Stimulated activated CD8-positive, alpha-beta memory T cell treated with anti-CD3 and anti-CD28 coated beads, Interleukin-7, amount 100 ng/mL, for 1 hour (primary cell): ENCODE measurements at regions not wholly inside any gene's neighbourhood (a gene's known extent, or its start where the extent isn't known, plus 50 kb on each side); places are given as distances from the start of the nearest gene placed in this dataset.

Experiments used
- DNase-seq, 2 donors: peaks; one replicate each; pipeline ENCODE4 v3.0.0-alpha.2; 2020; ENCODE audit warnings: low read depth in 2 of 2

DNA sequence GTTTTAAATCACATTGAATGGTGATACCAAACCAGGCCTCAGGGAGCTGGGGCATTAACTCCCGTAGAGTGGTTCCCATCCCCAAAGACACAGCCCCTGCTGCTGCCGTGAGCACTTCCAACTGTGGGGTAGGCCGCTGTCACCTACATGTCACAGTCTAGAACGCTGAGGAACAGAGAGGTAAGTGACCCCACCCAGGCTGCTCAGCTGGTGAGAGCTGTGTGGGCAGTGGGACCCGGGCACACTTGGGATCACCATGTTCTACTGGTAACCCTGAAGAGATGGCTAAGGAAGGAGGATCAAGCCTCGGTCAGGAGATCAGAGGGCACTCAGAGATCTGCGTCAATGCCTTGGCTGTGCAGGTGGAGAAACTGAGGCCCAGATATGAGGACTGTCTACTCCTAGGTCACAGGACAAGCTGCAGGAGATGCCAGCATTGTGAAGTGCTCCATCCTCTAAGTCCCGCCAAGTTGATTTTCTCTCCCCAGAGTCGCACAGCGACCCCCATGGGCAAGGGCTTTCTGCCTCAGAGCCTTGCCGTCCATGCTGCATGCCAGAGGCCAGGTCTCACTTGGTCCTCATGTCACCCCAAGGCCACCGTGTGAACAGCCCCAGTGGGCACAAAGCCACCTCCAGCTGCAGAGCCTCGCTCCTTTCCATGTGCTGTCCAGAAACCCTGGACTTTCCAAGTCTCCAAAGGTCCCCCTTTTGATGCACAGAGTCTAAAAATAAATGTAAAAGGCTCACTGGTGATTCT, 144.2 kb upstream of the OTOS start:
- DNase-seq: no peak

DNA sequence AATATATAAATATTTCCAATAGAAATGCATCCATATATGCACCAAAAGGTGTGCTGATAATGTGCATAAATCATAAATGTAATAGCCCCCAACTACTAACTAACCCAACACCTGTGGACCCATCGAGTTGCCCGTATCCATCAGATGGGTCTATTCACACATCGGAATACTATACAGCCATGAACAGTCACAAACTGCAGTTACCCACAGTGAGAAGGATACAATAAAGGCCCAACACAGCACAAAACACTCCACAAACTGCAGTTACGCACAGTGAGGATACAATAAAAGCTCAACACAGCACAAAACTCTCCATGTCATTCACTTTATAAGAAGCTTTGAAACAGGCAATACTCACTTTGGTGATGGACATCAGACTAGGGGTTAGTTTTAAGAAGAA, 145.3 kb upstream of the OTOS start:
- no peak for DNase-seq

DNA sequence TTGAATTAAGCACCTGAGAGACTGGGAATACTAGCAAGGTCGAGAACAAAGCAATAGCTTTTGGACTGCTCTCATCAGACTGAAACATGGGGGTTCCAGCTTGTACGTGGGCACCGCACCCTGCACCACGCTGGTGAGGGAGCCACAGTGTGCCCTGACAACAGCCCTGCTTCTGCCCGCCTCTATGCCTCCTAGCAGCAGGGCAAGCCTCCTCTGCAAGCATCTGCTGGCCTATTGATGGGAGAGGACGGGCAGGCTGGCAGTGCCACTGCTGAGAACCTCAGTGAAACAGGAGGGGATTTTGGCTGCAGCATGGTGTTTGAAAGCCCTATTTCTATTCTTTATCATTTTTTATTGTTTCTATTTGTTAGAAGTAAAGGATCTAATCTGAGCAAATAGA, 146.1 kb upstream of the OTOS start:
- DNase-seq: no peak

DNA sequence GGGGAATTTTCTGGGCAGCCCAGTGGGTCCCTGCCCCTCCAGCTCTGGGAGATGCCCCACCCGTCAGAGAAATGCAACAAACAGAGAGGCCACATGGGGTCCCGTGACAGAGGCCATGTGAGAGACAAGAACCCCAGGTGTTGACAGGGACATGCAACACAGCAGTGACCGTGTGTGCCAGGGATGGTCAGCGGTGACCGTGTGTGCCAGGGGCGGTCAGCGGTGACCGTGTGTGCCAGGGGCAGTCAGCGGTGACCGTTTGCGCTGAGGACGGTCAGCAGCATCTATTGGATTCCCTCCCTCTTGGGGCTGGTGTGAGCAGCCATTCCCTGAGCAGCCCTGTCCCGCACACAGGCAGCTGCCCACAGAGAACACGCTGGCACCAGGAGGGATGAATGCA, 146.6 kb upstream of the OTOS start:
- no peak for DNase-seq

DNA sequence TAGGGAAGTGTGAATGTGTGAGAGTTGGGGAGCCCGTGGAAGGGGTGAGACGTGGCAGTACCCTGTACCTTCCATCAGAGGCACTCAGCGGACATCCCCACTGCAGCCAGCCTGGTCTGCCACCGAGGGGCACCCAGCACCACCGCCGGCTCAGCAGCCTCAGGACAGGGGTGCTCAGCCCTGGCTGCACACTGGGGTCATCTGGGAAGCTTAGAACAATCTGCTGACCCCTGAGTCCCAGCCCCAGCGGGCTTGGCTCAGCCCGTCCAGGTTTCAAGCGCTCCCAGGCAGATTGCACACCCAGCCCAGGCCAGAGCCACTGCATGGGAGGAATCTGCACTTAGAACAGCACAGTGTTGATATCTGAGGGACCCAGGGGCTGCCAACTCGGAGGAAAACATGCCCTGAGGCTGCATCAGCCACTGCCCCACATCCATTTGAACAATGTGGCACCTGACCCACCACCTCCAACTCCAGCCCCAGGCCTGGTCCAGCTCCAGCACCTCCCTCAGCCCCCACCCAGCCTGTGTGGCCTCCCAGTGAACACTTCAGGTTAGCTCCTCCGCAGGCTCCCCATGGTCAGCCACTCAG, 147.1 kb upstream of the OTOS start:
- no peak for DNase-seq

DNA sequence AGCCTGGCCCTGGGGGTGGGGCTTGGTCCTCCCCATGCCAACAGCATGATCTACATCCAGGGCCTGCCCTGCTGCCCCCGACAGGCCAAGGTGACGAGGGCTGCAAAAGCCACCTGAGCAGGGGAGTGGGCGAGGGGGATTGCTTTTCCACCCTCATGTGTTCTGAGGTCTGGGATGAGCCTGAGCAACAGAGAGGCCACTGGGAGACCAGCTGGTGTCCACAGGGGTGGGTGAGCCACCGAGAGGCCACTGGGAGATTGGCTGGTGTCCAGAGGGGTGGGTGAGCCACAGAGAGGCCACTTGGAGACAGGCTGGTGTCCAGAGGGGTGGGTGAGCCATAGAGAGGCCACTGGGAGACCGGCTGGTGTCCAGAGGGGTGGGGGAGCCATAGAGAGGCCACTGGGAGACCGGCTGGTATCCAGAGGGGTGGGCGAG, 147.4 kb upstream of the GPC1 start:
- DNase-seq: no peak

DNA sequence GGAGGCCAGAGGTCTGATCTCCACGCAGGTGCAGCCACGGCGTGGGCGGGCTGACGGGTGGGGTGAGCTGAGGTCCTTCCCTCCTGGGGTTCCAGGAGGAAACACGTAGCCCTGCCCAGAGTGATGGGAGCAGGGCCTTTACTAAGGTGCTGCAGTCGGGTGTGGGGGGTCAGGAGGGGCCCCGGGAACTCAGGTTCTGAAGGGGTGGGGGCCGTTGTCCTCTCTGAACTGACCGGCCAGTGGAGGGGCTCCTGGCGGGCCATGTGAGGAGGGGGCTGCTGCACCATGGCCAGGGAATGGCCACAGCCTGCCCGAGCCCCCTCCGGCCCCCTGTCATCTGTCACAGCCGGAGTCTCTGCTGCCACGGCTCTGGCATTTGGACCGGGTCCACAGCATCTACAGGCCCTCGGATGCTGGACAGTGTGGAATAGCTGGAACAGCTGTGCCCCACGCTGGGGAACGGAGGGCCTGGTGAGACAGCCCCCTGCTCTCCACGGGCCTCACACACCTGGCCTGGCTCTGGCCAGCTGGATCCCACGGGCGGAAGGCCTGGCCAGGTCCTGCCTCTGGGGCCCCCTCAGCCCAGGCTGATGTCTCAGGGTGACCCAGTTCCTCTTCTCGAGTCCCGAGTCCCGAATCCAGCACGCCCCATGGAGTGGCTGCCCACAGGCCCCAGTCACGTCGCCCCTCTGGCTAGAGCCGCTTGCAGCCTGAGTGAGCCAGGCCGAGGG, 145.6 kb upstream of the GPC1 start:
- no peak for DNase-seq

DNA sequence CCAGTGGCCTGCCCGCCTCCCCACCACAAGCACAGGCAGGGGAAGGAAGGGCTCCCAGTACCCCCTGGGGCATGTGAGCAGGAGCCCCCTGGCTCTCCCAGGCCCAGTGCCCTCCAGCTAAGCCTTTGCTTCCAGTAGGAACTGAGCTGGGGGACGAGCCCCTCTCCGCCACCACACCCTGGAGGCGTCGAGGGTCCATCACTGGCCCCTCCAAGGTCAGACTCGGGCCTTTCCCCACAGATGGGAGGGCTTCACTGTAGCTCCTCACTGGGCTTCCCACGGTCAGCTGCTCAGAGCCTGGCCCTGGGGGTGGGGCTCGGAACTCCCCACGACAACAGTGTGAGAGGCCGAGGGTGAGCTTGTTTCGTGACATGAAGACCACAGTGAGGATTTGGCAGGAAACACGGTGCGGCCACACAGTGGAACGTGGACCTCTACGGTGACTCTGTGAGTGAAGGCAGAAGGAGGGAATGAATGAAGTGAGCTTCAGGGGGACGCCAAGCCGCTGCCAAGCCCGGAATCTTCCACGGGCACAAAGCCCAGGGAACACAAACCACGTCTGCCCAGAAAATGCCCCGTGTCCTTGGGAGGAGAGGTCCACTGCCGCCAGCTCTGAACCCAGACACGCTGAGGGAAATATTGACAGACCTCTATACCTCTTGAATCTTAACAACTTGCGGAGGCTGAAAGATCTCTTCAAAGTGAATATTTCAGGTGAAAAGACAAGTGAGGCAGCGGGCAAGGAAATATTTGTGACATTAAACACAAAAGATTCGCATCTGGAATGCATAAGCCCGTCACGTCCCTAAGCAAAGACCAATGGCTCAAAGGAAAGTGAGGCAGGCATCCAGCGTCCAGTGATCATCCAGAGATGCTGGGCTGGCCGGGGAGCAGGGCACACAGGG, 144.8 kb upstream of the GPC1 start:
- no peak for DNase-seq

DNA sequence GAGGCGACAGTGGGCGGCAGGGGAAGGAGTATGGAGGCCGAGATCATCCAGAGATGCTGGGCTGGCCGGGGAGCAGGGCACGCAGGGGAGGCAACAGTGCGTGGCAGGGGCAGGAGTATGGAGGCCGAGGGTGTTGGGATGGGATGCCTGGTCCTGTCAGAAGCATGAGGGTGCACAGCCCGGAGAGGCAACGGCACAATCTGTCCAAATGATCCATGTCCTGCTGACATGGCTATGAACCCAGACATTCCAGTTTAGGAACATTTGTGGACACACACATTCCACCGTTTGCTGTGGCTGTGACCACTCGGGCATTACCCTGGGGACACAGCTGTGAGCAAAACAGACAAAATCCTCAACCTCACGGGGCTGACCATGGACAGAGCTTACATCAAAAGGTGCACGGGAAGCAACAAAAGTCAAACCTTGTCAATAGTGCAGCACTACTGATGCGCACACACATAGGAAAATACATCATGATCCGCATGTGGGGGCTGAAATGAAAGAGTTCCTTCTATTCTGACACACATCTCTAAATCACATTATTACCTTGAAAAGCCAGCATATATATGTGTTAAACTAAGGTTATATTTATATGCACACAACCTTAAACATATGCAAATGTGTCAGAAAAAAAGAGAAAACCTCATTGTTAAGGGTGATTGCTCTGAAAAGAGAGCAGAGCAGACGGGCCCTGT, 144.0 kb upstream of the GPC1 start:
- DNase-seq: no peak

DNA sequence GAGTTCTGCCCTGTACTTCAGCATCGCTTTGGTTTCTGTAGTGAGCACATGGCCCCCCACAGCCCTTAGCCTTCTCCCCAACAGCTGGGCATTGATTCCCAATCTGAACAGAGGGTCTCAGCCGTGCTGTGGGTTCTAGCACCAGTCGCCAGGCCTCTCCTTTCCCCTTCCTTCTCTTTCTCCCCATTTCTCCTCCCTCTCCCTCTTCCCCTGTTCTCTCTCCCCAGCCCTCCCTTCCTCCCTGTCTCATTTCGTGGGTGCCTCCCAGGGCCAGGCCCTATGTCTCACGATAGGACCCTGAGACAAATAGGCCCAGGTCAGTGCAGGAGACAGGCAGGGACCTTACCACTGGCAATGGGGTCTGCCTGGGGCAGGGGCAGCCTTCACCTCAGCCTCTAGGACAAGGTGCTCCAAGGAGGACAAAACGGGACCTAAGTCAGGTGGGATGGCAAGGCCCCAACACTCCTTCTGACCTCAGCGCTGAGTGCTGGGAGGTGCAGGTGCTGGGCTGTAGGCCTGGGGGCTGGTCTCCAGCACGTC, 143.4 kb upstream of the GPC1 start:
- no peak for DNase-seq

DNA sequence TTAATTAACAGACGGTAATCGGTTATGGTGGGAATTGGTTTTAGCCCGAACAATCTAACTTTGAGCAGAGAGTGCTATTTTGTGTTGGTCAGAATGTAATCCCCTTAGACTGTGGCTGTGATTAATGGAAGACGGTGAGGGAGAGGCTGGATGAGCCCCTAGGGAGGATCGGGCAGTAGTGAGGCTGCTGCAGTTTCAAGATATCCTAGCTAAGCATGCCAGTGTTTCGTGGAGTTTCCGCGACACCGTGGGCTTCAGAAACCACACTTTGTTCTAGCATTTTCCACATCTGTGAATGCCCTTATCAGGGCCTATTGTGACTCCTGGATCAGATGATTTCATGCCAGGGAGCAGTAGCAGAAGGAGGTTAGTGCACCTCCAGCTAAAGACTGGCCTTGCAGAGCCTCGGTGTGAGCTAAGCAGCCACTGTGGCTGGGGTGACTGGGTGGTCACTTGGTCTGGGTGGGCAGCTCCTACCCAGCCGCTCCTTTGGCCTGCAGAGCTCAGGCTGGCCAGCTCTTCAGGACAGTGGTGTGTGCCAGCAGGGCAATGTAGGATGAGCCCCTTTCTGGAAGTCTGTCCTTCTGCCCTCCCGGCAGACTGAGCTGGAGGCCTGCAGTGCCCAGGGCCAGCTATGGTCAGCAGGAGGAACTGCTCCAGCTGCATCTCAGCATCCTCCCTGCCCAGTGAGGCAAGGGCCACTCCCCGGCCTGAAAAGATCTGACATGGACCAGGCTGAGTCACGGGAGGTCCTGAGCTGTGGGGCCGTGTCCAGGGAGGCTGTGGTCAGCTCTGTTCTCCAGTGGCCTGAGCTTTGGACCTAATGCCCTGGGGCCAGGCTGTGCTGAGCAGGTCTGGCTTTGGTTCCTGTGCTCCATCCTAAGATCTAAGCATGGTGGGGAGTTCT, 142.6 kb upstream of the GPC1 start:
- no peak for DNase-seq

DNA sequence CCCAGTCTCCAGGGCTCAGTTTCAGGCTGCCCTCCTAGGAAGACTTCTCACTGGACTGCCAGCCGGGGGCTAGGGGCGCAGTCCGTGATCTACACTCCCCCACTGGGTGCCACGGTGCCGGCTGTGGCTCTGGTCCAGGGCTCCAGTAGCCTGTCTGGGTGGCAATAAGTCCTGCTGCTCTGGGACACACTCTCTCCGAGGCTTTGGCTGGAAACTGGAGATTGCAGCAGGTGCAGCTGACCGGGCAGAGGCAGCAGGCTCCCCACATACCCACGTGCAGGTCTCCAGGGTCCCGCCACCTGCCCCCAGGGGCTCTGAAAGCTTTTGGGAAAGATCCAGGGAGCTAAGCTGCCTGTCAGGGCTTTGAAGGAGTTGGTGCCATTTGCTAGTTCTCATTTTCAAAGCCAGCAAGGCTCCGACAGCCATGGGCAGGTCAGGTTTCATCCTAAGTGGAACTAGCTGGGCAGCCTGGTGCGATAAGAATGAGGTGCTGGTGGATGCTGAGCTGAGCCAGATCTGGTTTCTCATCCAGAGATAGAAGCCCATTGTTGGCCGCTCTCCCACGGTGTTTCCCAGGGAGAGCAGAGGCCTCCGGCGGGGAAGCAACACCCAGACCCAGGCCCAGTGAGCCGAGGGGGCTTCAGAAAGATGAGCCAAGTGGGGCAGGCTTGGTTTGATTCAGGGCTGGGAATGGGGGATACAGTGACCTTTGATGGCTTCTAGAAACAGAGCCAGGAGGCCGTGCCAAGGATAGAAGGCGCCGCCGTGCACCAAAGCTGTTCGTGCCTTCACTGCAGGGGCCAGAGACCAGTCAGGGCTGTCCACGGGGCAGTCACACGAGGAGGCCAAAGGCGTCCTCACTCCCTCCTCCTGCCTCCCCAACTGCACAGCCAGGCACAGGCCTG, 141.7 kb upstream of the GPC1 start:
- no peak for DNase-seq

DNA sequence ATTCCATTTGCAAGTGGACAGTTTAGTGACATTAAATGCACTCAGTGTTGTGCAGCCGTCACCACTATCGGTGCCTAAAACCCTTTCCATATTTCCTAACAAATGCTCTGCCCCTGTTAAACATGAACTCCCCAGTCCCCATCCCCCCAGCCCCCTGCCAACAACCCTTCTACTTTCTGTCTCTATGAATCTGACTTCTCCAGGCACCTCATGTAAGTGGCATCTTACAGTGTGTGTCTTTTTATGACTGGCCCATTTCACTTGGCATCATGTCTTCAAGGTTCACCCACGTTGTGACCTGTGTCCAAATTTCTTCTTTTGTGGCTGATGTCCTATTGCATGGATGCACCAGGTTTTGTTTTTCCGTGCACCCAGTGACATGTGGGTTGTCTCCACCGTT, 140.9 kb upstream of the GPC1 start:
- no peak for DNase-seq

DNA sequence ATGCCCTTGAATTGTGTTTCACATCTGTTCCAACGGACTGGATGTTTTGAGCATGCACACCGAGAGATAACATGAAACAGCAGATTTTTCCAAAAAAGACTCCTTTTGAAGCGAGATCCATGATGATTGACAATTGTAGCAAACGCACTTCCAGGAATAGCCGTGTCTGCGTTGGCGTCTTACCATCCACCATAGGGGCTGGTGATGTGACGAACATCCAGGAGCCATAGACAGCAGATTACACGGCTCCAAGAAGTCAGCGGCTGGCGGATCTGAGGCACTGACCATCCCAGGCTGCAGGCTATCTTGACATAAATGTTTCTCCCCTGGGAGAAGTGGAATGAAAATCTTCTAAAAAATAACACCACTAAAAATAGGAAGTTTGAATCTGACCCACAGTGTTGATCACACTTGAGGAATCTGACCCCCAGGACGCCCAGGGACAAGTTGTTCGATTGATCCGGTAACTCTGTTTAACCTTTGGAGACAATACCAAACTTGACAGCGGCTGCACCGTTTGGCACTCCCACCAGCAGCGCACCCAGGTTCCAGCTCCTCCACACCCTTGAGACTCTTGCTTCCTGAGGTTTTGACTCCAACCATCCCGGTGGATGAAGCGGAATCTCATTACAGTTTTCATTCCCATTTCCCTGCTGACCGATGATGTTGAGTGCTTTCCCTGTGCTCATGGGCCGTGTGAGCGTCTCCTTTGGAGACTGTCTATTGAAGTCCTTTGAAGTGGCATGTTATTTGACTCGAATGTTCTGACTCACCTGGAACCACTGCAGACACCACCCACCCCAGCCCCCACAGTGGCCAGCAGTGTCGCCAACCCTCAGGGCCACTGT, 140.0 kb upstream of the GPC1 start:
- no peak for DNase-seq

DNA sequence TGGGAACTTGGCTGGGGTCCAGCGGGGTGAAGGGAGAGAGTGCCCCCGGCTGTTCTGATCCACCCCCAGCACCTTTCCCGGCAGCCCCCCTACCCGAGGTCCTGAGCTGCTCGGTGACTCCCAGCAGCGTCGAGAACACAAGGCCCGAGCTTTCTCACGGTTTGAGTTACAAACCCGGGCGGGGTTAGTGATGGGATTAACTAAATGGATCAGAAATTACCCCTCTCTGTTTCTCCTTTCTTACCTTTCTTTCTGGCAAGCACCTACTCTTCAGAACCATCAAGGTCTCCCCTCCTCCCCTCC, 139.4 kb upstream of the GPC1 start:
- no peak for DNase-seq

DNA sequence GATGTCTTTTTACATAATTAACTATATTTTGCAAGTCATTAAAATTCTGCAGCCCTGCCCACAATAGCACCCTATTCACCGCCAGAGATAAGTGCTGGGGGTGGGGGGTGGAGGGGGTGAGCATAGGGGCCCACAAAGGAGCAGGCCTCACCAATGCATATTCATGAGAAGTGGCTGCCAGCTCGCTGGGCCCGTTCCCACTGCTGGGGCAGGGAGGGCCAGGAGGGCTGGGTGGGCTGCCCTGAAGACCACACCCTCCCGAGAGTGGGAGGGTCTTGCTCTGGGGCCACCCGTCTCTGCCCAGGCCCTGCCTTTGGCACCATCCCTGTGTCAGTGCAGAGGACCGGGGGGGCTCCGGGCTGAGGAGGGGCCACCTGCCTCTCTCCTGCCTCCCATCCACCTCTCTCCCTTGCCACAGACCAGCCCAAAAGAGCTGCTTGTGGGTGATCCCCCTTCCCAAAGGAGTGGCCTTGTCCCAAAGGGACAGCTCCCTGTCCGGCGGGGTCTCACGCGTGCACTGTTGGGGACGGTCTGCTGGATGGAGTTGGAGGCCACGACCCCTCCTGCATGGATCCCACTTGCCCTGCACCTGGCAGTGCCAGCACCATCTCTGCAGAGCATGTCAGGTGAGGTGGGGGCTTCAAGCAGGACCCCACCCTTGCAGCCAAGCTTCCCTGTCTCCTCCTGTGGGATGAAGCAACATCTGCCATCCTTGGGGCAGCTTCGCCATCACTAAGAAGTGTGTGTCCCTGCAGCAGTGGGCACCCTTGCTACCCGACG, 138.8 kb upstream of the GPC1 start:
- no peak for DNase-seq
